ENCODE measurements at regions not wholly inside any gene's neighbourhood (a gene's known extent, or its start where the extent isn't known, plus 50 kb on each side); places are given as distances from the start of the nearest gene placed in this dataset.

DNA sequence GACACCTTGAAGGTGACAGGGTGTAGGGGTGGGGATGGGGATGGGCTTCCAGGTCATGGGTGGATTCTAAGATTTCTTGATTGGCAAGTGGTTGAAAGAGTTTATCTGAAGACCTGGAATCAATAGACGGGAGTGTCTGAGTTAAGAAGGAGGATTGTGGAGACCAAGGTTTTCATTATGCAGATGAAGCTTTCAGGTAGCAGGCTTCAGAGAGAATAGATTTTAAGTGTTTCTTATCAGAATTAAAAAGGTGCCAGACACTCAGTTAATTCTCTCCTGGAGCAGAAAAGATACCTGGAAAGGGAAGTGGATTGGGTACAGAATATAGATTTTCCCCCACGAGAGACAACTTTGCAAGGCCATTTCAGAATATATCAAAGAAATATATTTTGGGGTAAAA is 211.7 kb upstream of the PRICKLE1 start:
- TF ChIP-seq POLR2A (IDR thresholded peaks at IDR 0.05) (no peak), CTCF (IDR thresholded peaks at IDR 0.05) (no peak)
